ENCODE measurements at regions not wholly inside any gene's neighbourhood (a gene's known extent, or its start where the extent isn't known, plus 50 kb on each side); places are given as distances from the start of the nearest gene placed in this dataset.

- CTCF ChIA-PET (ENCODE audit: low intra/inter-chr PET ratio, low total read pairs): no interaction called here
- in situ Hi-C loops (cut with HindIII; ENCODE audit: extremely low pct_ligation_motif_present, low pct_unique_long_range_greater_than_20kb): no loop called here
- DNase-seq (ENCODE audit: low spot score): no peak
Observed at GRCh38 chr17:34725008-34725407, 145.6 kb downstream of the TMEM132E start.

More at GRCh38 chr17:34725008-34725407, 145.6 kb downstream of the TMEM132E start:
- Histone ChIP-seq H3K79me2 (ENCODE audit: insufficient read depth, low read length) (no peaks in the 10 kb centered on the region), H3K27me3 (ENCODE audit: control insufficient read depth in 1 of 2, insufficient read depth in 2 of 2, low read length in 2 of 2) (peaks cover 0 to 3% of the 10 kb centered on the region in 2 experiments; a peak in 1 of 5 replicates), H3K4me3 (replicated peaks in 1 of 3; ENCODE audit: insufficient read depth in 1 of 3, low read depth in 2 of 3, low read length in 3 of 3) (no peak overlapping the region), H3K4me2 (ENCODE audit: low read depth, low read length) (no peak overlapping the region), H3K4me1 (ENCODE audit: insufficient read depth, low read length) (no peaks in the 10 kb centered on the region), H3K27ac (ENCODE audit: extremely low read length, insufficient read depth, low read length) (no peak overlapping the region), H3K9me3 (ENCODE audit: low read length) (no peaks in the 10 kb centered on the region), H4K20me1 (ENCODE audit: insufficient read depth, low read length) (no peaks in the 10 kb centered on the region), H2AFZ (ENCODE audit: low read length) (no peak overlapping the region), H3K9ac (ENCODE audit: insufficient read depth, low read depth, low read length) (no peak overlapping the region), H3K36me3 (replicated peaks in 1 of 2; ENCODE audit: control insufficient read depth in 1 of 2, insufficient read depth in 2 of 2, low read length in 2 of 2) (no peaks in the 10 kb centered on the region)
- POLR2A ChIA-PET: no interaction called here
- no peak for ATAC-seq
- intact Hi-C loops (cut with micrococcal nuclease; ENCODE audit: unreplicated experiment): no loop called here
- TF ChIP-seq BCL3 (CRISPR knock-in tag; IDR thresholded peaks at IDR 0.05) (no peak), ZBTB44 (CRISPR knock-in tag; IDR thresholded peaks at IDR 0.05) (no peak), GZF1 (CRISPR knock-in tag; IDR thresholded peaks at IDR 0.05) (no peak), ZNF432 (CRISPR knock-in tag; IDR thresholded peaks at IDR 0.05; ENCODE audit: borderline replicate concordance) (no peak), ARNT2 (CRISPR knock-in tag; IDR thresholded peaks at IDR 0.05; ENCODE audit: low read depth) (no peak), BCL6 (CRISPR knock-in tag; IDR thresholded peaks at IDR 0.05) (no peak)
- BruUV-seq (replicated peaks): no TSS peak
- 3% methylated on average over 2 of the region's 2 CpGs for WGBS (ENCODE audit: low lambda C conversion rate)
- no peak for FAIRE-seq
